ENCODE measurements at regions not wholly inside any gene's neighbourhood (a gene's known extent, or its start where the extent isn't known, plus 50 kb on each side); places are given as distances from the start of the nearest gene placed in this dataset.
"Not testable (repeated sequence)": the region's sequence is repeated elsewhere in the genome, so short reads cannot be mapped to it uniquely, and the experiment has no call there.

DNA sequence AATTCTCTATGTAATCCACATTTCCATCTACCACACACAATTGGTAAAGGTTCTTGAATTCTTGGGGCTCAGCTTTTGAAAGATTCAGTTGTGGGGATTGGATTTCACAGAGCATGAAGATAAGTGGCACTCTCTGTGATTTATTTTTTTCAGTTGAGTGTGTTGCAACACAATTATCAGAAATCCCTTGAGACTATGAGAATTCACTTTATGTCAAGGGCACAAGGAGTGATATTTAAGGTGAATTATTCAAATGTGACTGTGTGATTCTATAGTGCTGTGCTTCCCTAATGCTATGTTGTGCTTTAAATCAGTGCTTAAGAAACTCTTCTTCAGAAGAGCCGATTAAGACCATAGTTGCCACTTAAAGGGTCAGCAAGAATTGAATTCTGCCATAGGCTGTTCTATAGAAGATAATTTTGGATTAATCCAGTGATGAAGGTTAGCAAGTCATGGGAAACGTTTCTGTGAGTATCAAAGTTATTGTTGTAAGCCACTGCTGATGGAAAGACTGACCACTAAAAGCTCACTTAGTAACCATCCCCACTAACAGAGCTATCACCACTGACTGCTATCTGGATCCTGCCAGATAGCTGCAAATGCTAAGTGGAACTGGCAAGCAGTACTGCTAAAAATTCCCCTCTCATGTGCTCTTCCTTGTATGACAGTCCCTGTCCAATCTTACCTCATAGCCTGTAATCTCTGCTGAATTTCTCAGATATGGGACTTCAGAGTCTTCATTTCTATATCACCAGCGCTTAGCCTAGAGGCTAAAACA is 134.0 kb upstream of the SEMA3D start:
- in situ Hi-C loops (cut with HindIII; ENCODE audit: low pct_ligation_motif_present, low pct_unique_long_range_greater_than_20kb, low sequenced_read_pairs): no loop called here
- DNase-seq: no peak

DNA sequence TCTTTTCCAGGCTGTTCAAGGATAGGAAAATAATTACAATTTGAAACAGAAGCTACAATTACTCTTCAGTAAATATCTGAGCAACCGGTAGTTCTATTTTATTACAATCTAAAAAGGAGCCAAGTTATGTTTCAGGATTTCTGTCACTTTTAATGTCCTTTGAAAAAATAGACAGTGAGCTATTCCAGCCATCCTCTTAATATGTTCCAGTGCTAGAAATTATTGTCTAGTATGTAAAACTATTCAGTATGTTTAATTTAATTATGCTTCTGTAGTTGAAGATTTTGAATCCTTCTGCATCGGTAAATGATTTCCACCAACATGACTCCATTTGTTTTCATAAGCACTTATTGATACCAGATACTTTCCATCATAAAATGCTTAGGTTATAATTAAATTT is 129.6 kb upstream of the SEMA3D start:
- in situ Hi-C loops (cut with HindIII; ENCODE audit: low pct_ligation_motif_present, low pct_unique_long_range_greater_than_20kb, low sequenced_read_pairs): no loop called here

GRCh38 chr7:85310301-85310700 is 123.4 kb upstream of the SEMA3D start:
- no peak for DNase-seq

More for the DNA sequence above, 129.6 kb upstream of the SEMA3D start:
- no peak for DNase-seq

GRCh38 chr7:85306115-85306514 is 119.3 kb upstream of the SEMA3D start:
- DNase-seq: no peak

More at GRCh38 chr7:85310301-85310700, 123.4 kb upstream of the SEMA3D start:
- in situ Hi-C loops (cut with HindIII; ENCODE audit: low pct_ligation_motif_present, low pct_unique_long_range_greater_than_20kb, low sequenced_read_pairs): no loop called here

GRCh38 chr7:85294176-85294575 is 107.3 kb upstream of the SEMA3D start:
- in situ Hi-C loops (cut with HindIII; ENCODE audit: low pct_ligation_motif_present, low pct_unique_long_range_greater_than_20kb, low sequenced_read_pairs): no loop called here
- no peak for DNase-seq

More at GRCh38 chr7:85306115-85306514, 119.3 kb upstream of the SEMA3D start:
- in situ Hi-C loops (cut with HindIII; ENCODE audit: low pct_ligation_motif_present, low pct_unique_long_range_greater_than_20kb, low sequenced_read_pairs): no loop called here

GRCh38 chr7:85292908-85293576 is 106.2 kb upstream of the SEMA3D start:
- in situ Hi-C loops (cut with HindIII; ENCODE audit: low pct_ligation_motif_present, low pct_unique_long_range_greater_than_20kb, low sequenced_read_pairs): no loop called here
- no peak for DNase-seq

DNA sequence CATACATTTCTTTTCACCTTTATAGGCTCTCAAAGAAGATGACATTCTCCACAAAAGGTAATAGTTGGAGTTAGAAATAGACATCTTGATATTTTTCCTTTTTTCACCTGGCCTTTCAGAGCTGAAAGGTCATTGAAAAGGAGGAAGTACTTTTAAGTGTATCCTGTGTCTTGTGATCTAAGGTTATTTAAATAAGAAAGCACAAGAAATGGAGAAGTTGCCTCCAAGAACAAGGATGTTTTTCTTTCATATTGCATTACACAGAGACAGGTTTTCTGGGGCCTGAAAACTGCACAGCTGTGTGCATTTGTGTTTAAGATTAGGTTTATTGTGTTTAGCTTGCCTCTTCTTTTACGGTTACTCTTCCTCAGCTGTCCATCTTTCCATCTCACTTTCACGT is 103.4 kb upstream of the SEMA3D start:
- in situ Hi-C loops (cut with HindIII; ENCODE audit: low pct_ligation_motif_present, low pct_unique_long_range_greater_than_20kb, low sequenced_read_pairs): no loop called here
- no peak for DNase-seq

GRCh38 chr7:85289279-85289678 is 102.4 kb upstream of the SEMA3D start:
- DNase-seq: no peak
- in situ Hi-C loops (cut with HindIII; ENCODE audit: low pct_ligation_motif_present, low pct_unique_long_range_greater_than_20kb, low sequenced_read_pairs): no loop called here

- no peak for DNase-seq
- in situ Hi-C loops (cut with HindIII; ENCODE audit: low pct_ligation_motif_present, low pct_unique_long_range_greater_than_20kb, low sequenced_read_pairs): no loop called here
These were observed 100.4 kb upstream of the SEMA3D start for GRCh38 chr7:85287106-85287825.

GRCh38 chr7:85286446-85286845 is 99.6 kb upstream of the SEMA3D start:
- in situ Hi-C loops (cut with HindIII; ENCODE audit: low pct_ligation_motif_present, low pct_unique_long_range_greater_than_20kb, low sequenced_read_pairs): no loop called here
- no peak for DNase-seq

GRCh38 chr7:85285527-85285926 is 98.7 kb upstream of the SEMA3D start:
- in situ Hi-C loops (cut with HindIII; ENCODE audit: low pct_ligation_motif_present, low pct_unique_long_range_greater_than_20kb, low sequenced_read_pairs): no loop called here
- no peak for DNase-seq

GRCh38 chr7:85275204-85275603 is 88.3 kb upstream of the SEMA3D start:
- no peak for DNase-seq
- in situ Hi-C loops (cut with HindIII; ENCODE audit: low pct_ligation_motif_present, low pct_unique_long_range_greater_than_20kb, low sequenced_read_pairs): no loop called here

- no peak for DNase-seq
- in situ Hi-C loops (cut with HindIII; ENCODE audit: low pct_ligation_motif_present, low pct_unique_long_range_greater_than_20kb, low sequenced_read_pairs): no loop called here
These were observed 87.6 kb upstream of the SEMA3D start for GRCh38 chr7:85274454-85274853.

DNA sequence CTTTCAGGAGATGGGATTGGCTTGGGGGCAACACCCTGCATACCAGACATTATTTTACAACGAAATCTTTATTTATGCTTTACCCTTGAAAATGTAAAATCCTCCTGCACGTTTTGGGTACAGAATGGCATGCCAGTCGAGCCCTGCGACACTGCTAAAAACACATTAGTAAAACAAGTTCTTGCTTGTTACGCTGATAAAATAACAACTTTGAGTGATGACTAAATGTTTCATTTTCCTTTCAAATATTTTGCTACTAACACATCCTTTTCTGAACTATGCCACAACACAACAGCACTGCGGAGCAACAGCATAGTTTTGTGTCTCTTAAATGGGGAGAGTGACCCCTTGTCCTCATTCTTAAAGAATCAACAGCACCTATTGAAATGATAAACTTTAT is 76.0 kb upstream of the SEMA3D start:
- in situ Hi-C loops (cut with HindIII; ENCODE audit: low pct_ligation_motif_present, low pct_unique_long_range_greater_than_20kb, low sequenced_read_pairs): no loop called here
- no peak for DNase-seq

GRCh38 chr7:85261336-85261735 is 74.5 kb upstream of the SEMA3D start:
- no peak for DNase-seq
- in situ Hi-C loops (cut with HindIII; ENCODE audit: low pct_ligation_motif_present, low pct_unique_long_range_greater_than_20kb, low sequenced_read_pairs): no loop called here

GRCh38 chr7:85249787-85250186 is 62.9 kb upstream of the SEMA3D start:
- DNase-seq; in situ Hi-C loops (cut with HindIII; ENCODE audit: low pct_ligation_motif_present, low pct_unique_long_range_greater_than_20kb, low sequenced_read_pairs): not testable (repeated sequence)

GRCh38 chr7:85239109-85239508 is 52.3 kb upstream of the SEMA3D start:
- DNase-seq: no peak
- in situ Hi-C loops (cut with HindIII; ENCODE audit: low pct_ligation_motif_present, low pct_unique_long_range_greater_than_20kb, low sequenced_read_pairs): no loop called here

- DNase-seq: no peak
- in situ Hi-C loops (cut with HindIII; ENCODE audit: low pct_ligation_motif_present, low pct_unique_long_range_greater_than_20kb, low sequenced_read_pairs): no loop called here
These were observed 50.9 kb upstream of the SEMA3D start for GRCh38 chr7:85237721-85238120.
